HepG2 (cell line): ENCODE measurements at regions not wholly inside any gene's neighbourhood (a gene's known extent, or its start where the extent isn't known, plus 50 kb on each side); places are given as distances from the start of the nearest gene placed in this dataset.
"Not testable (repeated sequence)": the region's sequence is repeated elsewhere in the genome, so short reads cannot be mapped to it uniquely, and the experiment has no call there.

ENCODE experiments used
- ATAC-seq: fragments of 200-7000 bp; cut with Tn5 transposase; 3 replicates; pipeline ENCODE4 v1.9.1; 2020; ENCODE audit warnings: mild to moderate bottlenecking, moderate library complexity
- BruUV-seq: library from RNA; stranded (reverse); fragments of 400-500 nt; replicated peaks from 2 replicates; lab custom pipeline; 2021; lab: Mats Ljungman, UMichigan
- CTCF ChIA-PET: fragments of 300-600 bp; formaldehyde crosslinking; extraction: SDS; loops from one replicate; lab custom pipeline; 2021; ENCODE audit warnings: low total read pairs, inconsistent platforms, low intra/inter-chr PET ratio; lab: Yijun Ruan, JAX
- POLR2A ChIA-PET: fragments of 350-600 bp; sonication (Branson Sonifier 250); formaldehyde crosslinking; loops from one replicate; lab custom pipeline; 2020; ENCODE audit warnings: antibody characterized with exemption, inconsistent platforms; lab: Yijun Ruan, JAX
- DNase-seq: peaks from one replicate; pipeline ENCODE4 v3.0.0-alpha.2; 2015; ENCODE audit warnings: low spot score
- FAIRE-seq: peaks from 3 replicates; lab custom pipeline; 2011; peaks lifted over from hg19 to GRCh38; lab: Jason Lieb, UNC
- H2AFZ ChIP-seq: one replicate; pipeline ENCODE4 v1.6.1; 2011; ENCODE audit warnings: low read length, inconsistent platforms
- H3K27ac ChIP-seq: fragments of 300-600 bp; 3 replicates; pipeline ENCODE4 v1.8.0; 2011; ENCODE audit warnings: mixed run types, mild to moderate bottlenecking, mixed read lengths, low read length, inconsistent platforms; ENCODE audit not compliant: insufficient read depth; ENCODE audit errors: extremely low read length
- H3K27me3 ChIP-seq, 2 experiments: fragments of 200-600 bp in 1 of 2; 2 replicates in 1 of 2; 3 replicates in 1 of 2; pipeline versions ENCODE4 v1.6.0 to v1.8.0; 2011; ENCODE audit warnings: low read length in 2 of 2, mild to moderate bottlenecking in 2 of 2, moderate library complexity in 2 of 2, inconsistent platforms in 1 of 2; ENCODE audit not compliant: insufficient read depth in 2 of 2, control insufficient read depth in 1 of 2
- H3K36me3 ChIP-seq, 2 experiments: fragments of 200-600 bp in 1 of 2; replicated peaks in 1 of 2; 2 replicates in 1 of 2; 3 replicates in 1 of 2; pipeline versions ENCODE4 v1.5.1 to v1.8.0; 2011; ENCODE audit warnings: low read length in 2 of 2, inconsistent platforms in 1 of 2; ENCODE audit not compliant: insufficient read depth in 2 of 2, control insufficient read depth in 1 of 2
- H3K4me1 ChIP-seq: 2 replicates; pipeline ENCODE4 v1.5.1; 2012; ENCODE audit warnings: low read length, inconsistent platforms; ENCODE audit not compliant: insufficient read depth
- H3K4me2 ChIP-seq: 2 replicates; pipeline ENCODE4 v1.6.0; 2011; ENCODE audit warnings: low read depth, low read length, inconsistent platforms
- H3K4me3 ChIP-seq, 3 experiments: fragments of 200-600 bp in 1 of 3; sonication (generic), shearing (Covaris generic) in 1 of 3; replicated peaks in 1 of 3; 2 replicates each; pipeline ENCODE4 v1.5.1; 2011 to 2016; ENCODE audit warnings: low read length in 3 of 3, inconsistent platforms in 2 of 3, low read depth in 2 of 3, mild to moderate bottlenecking in 2 of 3, control low read depth in 1 of 3, mixed read lengths in 1 of 3; ENCODE audit not compliant: insufficient read depth in 1 of 3
- H3K79me2 ChIP-seq: one replicate; pipeline ENCODE4 v1.6.1; 2011; ENCODE audit warnings: low read length, inconsistent platforms; ENCODE audit not compliant: insufficient read depth
- H3K9ac ChIP-seq: 2 replicates; pipeline ENCODE4 v1.6.0; 2011; ENCODE audit warnings: mild to moderate bottlenecking, low read depth, low read length, inconsistent platforms; ENCODE audit not compliant: insufficient read depth
- H3K9me3 ChIP-seq: 2 replicates; pipeline ENCODE4 v1.5.1; 2012; ENCODE audit warnings: mild to moderate bottlenecking, low read length
- H4K20me1 ChIP-seq: 2 replicates; pipeline ENCODE4 v1.6.0; 2011; ENCODE audit warnings: inconsistent platforms, mild to moderate bottlenecking, low read length, moderate library complexity; ENCODE audit not compliant: insufficient read depth
- CEBPG ChIP-seq: IDR thresholded peaks from 2 replicates; pipeline ENCODE4 v1.6.1; 2016
- DDIT3 ChIP-seq: sonication (generic); formaldehyde crosslinking; IDR thresholded peaks from 2 replicates; pipeline ENCODE4 v1.4.0; 2020; ENCODE audit warnings: mild to moderate bottlenecking, missing genetic modification reagents
- JUND ChIP-seq: sonication (generic); formaldehyde crosslinking; IDR thresholded peaks from 2 replicates; pipeline ENCODE4 v1.8.0; 2022; ENCODE audit warnings: mild to moderate bottlenecking, missing genetic modification reagents
- ZNF160 ChIP-seq: sonication (generic); formaldehyde crosslinking; IDR thresholded peaks from 2 replicates; pipeline ENCODE4 v1.8.0; 2022; ENCODE audit warnings: mild to moderate bottlenecking, inconsistent platforms, missing genetic modification reagents
- ZNF205 ChIP-seq: IDR thresholded peaks from 2 replicates; pipeline ENCODE4 v1.6.1; 2018; ENCODE audit warnings: missing biosample characterization, missing genetic modification reagents
- ZNF646 ChIP-seq: sonication (generic); formaldehyde crosslinking; IDR thresholded peaks from 2 replicates; pipeline ENCODE4 v1.9.0; 2021; ENCODE audit warnings: mild to moderate bottlenecking, missing genetic modification reagents
- WGBS: methylation state at CpG from one replicate; pipeline ENCODE4 v1.1.6; 2017; ENCODE audit warnings: low lambda C conversion rate; 5-methylcytosine and 5-hydroxymethylcytosine counted together
- in situ Hi-C: cut with HindIII; loops from 2 replicates; pipeline ENCODE4 v1.10.0; 2017; ENCODE audit warnings: low pct_unique_long_range_greater_than_20kb; ENCODE audit not compliant: extremely low pct_ligation_motif_present
- intact Hi-C: fragments of 100-400 bp; cut with micrococcal nuclease; formaldehyde crosslinking; loops from one replicate; pipeline ENCODE4 v1.10.0; 2022; ENCODE audit not compliant: unreplicated experiment

GRCh38 chr2:187034434-187034833 lies 185.5 kb upstream of the ZSWIM2 start:
- Histone ChIP-seq H3K27ac (no peak overlapping the region), H3K9me3 (no peaks in the 10 kb centered on the region), H3K36me3 (no peaks in the 10 kb centered on the region), H3K27me3 (no peaks in the 10 kb centered on the region), H3K4me1 (no peaks in the 10 kb centered on the region), H3K4me2 (no peak overlapping the region), H2AFZ (no peak overlapping the region), H3K4me3 (no peak overlapping the region), H4K20me1 (no peaks in the 10 kb centered on the region), H3K9ac (no peak overlapping the region), H3K79me2 (no peaks in the 10 kb centered on the region)
- ChIA-PET CTCF (no interaction called here), POLR2A (no interaction called here)
- no TSS peak for BruUV-seq
- ATAC-seq: no peak
- no peak for DNase-seq
- TF ChIP-seq JUND (no peak), DDIT3 (no peak), CEBPG (CRISPR knock-in tag) (no peak), ZNF205 (CRISPR knock-in tag) (no peak)
- no peak for FAIRE-seq
- in situ Hi-C loops: no loop called here
- intact Hi-C loops: no loop called here

- H3K4me1 ChIP-seq: no peaks in the 10 kb centered on the region
- no peak overlapping the region for H3K9ac ChIP-seq
- CTCF ChIA-PET: no interaction called here
- 69% methylated on average over 4 of the region's 4 CpGs for WGBS
- DNase-seq (no peak), ATAC-seq (no peak)
- no peaks in the 10 kb centered on the region for H3K79me2 ChIP-seq
- H3K36me3 ChIP-seq: no peaks in the 10 kb centered on the region
- no peak overlapping the region for H2AFZ ChIP-seq
- intact Hi-C loops: no loop called here
- H3K9me3 ChIP-seq: peaks cover 5% of the 10 kb centered on the region; the same call in 1 of the 2 replicates
- BruUV-seq: no TSS peak
- H4K20me1 ChIP-seq: no peaks in the 10 kb centered on the region
- H3K4me2 ChIP-seq: no peak overlapping the region
- H3K27ac ChIP-seq: no peak overlapping the region
- TF ChIP-seq ZNF160 (CRISPR knock-in tag) (peak; percentile 82; the same call in 1 of the 2 replicates), ZNF646 (CRISPR knock-in tag) (no peak)
- TF ChIP-seq, all 625 proteins: peak for 1
- H3K4me3 ChIP-seq: no peak overlapping the region
- no peak for FAIRE-seq
- POLR2A ChIA-PET: no interaction called here
- in situ Hi-C loops: no loop called here
- no peaks in the 10 kb centered on the region for H3K27me3 ChIP-seq
These were observed 175.8 kb upstream of the ZSWIM2 start for GRCh38 chr2:187024739-187025138.

GRCh38 chr2:187023996-187024395 lies 175.0 kb upstream of the ZSWIM2 start:
- H3K9ac ChIP-seq, H3K36me3 ChIP-seq, H3K79me2 ChIP-seq, H3K9me3 ChIP-seq, H2AFZ ChIP-seq, CTCF ChIA-PET, ATAC-seq, H3K27me3 ChIP-seq, intact Hi-C loops, H3K4me1 ChIP-seq, BruUV-seq, FAIRE-seq, in situ Hi-C loops, H3K4me2 ChIP-seq, H4K20me1 ChIP-seq, POLR2A ChIA-PET, DNase-seq, H3K4me3 ChIP-seq, H3K27ac ChIP-seq: not testable (repeated sequence)
- 8% methylated on average over 4 of the region's 4 CpGs for WGBS
